CD4-positive, alpha-beta T cell treated with Interleukin-6 at 100 ng/mL for 8 hours (primary cell): ENCODE measurements at regions not wholly inside any gene's neighbourhood (a gene's known extent, or its start where the extent isn't known, plus 50 kb on each side); places are given as distances from the start of the nearest gene placed in this dataset.
"Not testable (repeated sequence)": the region's sequence is repeated elsewhere in the genome, so short reads cannot be mapped to it uniquely, and the experiment has no call there.

Source experiments
- DNase-seq: peaks from one replicate; pipeline ENCODE4 v3.0.0-alpha.2; 2020; ENCODE audit warnings: mixed read lengths, low spot score

- no peak for DNase-seq
These were observed 220.5 kb upstream of the SLC35B3 start for GRCh38 chr6:8655670-8656454.

- DNase-seq = no peak
These were observed 217.4 kb upstream of the SLC35B3 start for GRCh38 chr6:8652710-8653109.

- DNase-seq = no peak
These were observed 216.7 kb upstream of the SLC35B3 start for GRCh38 chr6:8651998-8652397.

- no peak for DNase-seq
These were observed 209.9 kb upstream of the SLC35B3 start for GRCh38 chr6:8645212-8645611.

- no peak for DNase-seq
These were observed 209.0 kb upstream of the SLC35B3 start for GRCh38 chr6:8644306-8644705.

GRCh38 chr6:8642854-8643253, 207.5 kb upstream of the SLC35B3 start:
- no peak for DNase-seq

- no peak for DNase-seq
These were observed 206.8 kb upstream of the SLC35B3 start for GRCh38 chr6:8642131-8642530.

- no peak for DNase-seq
These were observed 204.7 kb upstream of the SLC35B3 start for GRCh38 chr6:8639928-8640649.

- DNase-seq = no peak
These were observed 202.7 kb upstream of the SLC35B3 start for GRCh38 chr6:8637896-8638597.

- no peak for DNase-seq
These were observed 198.4 kb upstream of the SLC35B3 start for GRCh38 chr6:8633762-8634161.

GRCh38 chr6:8628736-8629135, 193.4 kb upstream of the SLC35B3 start:
- DNase-seq = no peak

GRCh38 chr6:8628063-8628462, 192.7 kb upstream of the SLC35B3 start:
- no peak for DNase-seq

- DNase-seq = no peak
These were observed 191.9 kb upstream of the SLC35B3 start for GRCh38 chr6:8627085-8627861.

- no peak for DNase-seq
These were observed 189.3 kb upstream of the SLC35B3 start for GRCh38 chr6:8624665-8625064.

- no peak for DNase-seq
These were observed 188.1 kb upstream of the SLC35B3 start for GRCh38 chr6:8623441-8623840.

- DNase-seq = no peak
These were observed 184.5 kb upstream of the SLC35B3 start for GRCh38 chr6:8619853-8620252.

- not testable (repeated sequence) for DNase-seq
These were observed 184.1 kb upstream of the SLC35B3 start for GRCh38 chr6:8619408-8619807.

GRCh38 chr6:8608737-8609136, 173.4 kb upstream of the SLC35B3 start:
- no peak for DNase-seq

GRCh38 chr6:8589941-8590729, 154.8 kb upstream of the SLC35B3 start:
- no peak for DNase-seq

GRCh38 chr6:8588176-8588575, 152.8 kb upstream of the SLC35B3 start:
- no peak for DNase-seq

GRCh38 chr6:8583291-8583690, 147.9 kb upstream of the SLC35B3 start:
- DNase-seq = no peak
